OCI-LY3 (cell line): ENCODE measurements at regions not wholly inside any gene's neighbourhood (a gene's known extent, or its start where the extent isn't known, plus 50 kb on each side); places are given as distances from the start of the nearest gene placed in this dataset.

Experiments
- CTCF ChIP-seq: fragments of 200-600, 300-600 bp; sonication (generic); IDR thresholded peaks from 2 replicates; pipeline ENCODE4 v1.5.1; 2014; ENCODE audit warnings: antibody characterized with exemption, low read length, low read depth
- EZH2phosphoT487 ChIP-seq: fragments of 200-600 bp; shearing (Covaris generic); IDR thresholded peaks from 2 replicates; pipeline ENCODE4 v1.6.1; 2018; ENCODE audit warnings: antibody characterized with exemption, mixed run types, low read depth

DNA sequence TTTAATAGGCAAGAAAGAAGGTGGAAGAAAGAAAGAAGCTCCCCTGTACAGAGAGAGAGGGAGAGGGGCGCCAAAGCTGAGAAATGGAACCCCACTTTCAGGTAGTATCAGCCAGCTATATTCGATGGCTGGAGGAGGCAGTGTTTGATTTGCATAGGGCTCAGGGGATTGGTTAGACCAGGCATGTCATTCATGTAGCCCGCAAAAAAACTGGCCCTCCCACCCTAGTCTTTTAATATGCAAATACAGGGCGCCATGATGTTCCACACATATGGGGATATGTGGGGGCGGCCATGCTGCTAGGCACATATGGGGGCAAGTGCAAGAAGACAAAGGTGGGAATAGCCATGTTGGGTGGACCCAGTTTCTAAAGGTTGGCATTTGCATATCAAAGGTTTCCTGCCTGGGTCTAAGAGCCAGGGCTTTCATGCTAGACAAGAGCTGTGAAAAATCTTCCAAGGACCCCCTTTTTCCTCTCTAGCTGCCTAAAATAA lies 174.4 kb upstream of the ADRA1B start:
- TF ChIP-seq CTCF (no peak), EZH2phosphoT487 (no peak)
